Small intestine (tissue), 7 donors: ENCODE measurements at regions not wholly inside any gene's neighbourhood (a gene's known extent, or its start where the extent isn't known, plus 50 kb on each side); places are given as distances from the start of the nearest gene placed in this dataset.

Experiments
- DNase-seq, 2 donors: peaks; one replicate each; pipeline versions ENCODE4 v3.0.0 to v3.0.0-alpha.2; 2013
- FAIRE-seq: peaks from 2 replicates; lab custom pipeline; 2012; peaks lifted over from hg19 to GRCh38; lab: Jason Lieb, UNC
- H3K27ac ChIP-seq, 3 donors: one replicate each; pipeline ENCODE4 v1.5.1; 2013; ENCODE audit warnings: low read length in 2 of 3, mild to moderate bottlenecking in 2 of 3, control low read depth in 1 of 3, inconsistent platforms in 1 of 3, low read depth in 1 of 3, moderate library complexity in 1 of 3
- H3K27me3 ChIP-seq, 3 donors: one replicate each; pipeline ENCODE4 v1.6.1; 2013; ENCODE audit warnings: low read length in 3 of 3, inconsistent platforms in 1 of 3; ENCODE audit not compliant: control insufficient read depth in 3 of 3, insufficient read depth in 3 of 3
- H3K36me3 ChIP-seq, 3 donors: one replicate each; pipeline ENCODE4 v1.6.1; 2013; ENCODE audit warnings: low read length in 3 of 3, inconsistent platforms in 1 of 3, low read depth in 1 of 3, mild to moderate bottlenecking in 1 of 3, moderate library complexity in 1 of 3; ENCODE audit not compliant: control insufficient read depth in 3 of 3, insufficient read depth in 2 of 3
- H3K4me1 ChIP-seq, 3 donors: one replicate each; pipeline ENCODE4 v1.6.1; 2013; ENCODE audit warnings: low read length in 2 of 3, inconsistent platforms in 1 of 3, low read depth in 1 of 3, mild to moderate bottlenecking in 1 of 3, moderate library complexity in 1 of 3; ENCODE audit not compliant: control insufficient read depth in 3 of 3, insufficient read depth in 2 of 3
- H3K4me3 ChIP-seq, 3 donors: one replicate each; pipeline ENCODE4 v1.5.1; 2013; ENCODE audit warnings: low read length in 3 of 3, control low read depth in 1 of 3, inconsistent platforms in 1 of 3, low read depth in 1 of 3, mild to moderate bottlenecking in 1 of 3, moderate library complexity in 1 of 3
- H3K9me3 ChIP-seq, 2 donors: one replicate each; pipeline ENCODE4 v1.6.1; 2013; ENCODE audit warnings: low read depth in 1 of 2, low read length in 1 of 2; ENCODE audit not compliant: control insufficient read depth in 2 of 2, insufficient read depth in 1 of 2
- WGBS, 3 donors: extraction: QIAGEN DNeasy Blood & Tissue Kit; methylation state at CpG; one replicate each; pipeline ENCODE4 v1.1.7; 2013; 5-methylcytosine and 5-hydroxymethylcytosine counted together
- donor health status: healthy with polysubstance abuse.
- donor health status: control.
- donor health status: control.
- donor health status: Bipolar disorder and iron deficiency.
- donor health status: healthy.

DNA sequence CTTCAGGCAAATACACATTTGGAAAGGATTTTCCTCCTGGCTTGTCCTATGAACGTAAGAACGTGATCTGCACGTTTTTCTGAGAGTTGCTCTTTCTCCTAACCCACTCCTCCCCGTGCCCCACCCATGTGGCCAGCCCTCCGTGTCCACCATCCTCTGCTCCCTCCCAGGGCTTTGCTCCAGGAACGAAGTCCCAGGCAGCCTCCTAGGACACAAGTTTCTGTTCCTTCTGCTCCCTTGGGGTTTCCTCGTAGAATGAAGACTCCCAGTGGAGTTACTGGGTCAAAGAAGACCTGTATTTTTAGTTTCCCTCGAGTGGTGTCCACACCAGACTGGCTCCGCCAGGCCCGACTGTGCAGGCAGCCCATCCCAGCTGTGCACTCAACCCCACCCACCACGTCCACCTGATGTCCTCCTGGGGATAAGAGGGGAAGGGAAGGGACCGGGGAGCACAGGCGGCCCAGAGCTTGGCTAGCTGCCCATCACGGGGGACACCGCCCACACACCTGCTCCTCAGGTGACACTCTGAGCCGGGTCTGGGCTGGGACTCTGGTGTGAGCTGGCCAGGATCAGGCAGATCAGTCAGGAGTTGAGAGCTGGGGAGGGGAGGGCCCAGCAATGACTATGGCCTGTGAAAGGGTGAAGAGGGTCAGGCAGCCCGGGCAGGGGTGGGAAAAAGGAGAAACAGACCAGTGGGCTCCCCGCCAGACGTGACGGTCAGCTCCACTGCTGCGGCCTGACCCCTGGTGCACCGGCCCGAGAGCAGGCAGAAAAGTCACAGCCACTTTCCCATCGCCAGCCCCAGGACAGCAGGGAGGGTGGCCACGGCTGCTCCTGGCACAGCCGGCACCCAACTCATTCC is 54.3 kb upstream of the PPP2R2D start:
- FAIRE-seq (no peak), DNase-seq (peak in 1 of 2 donors; percentile 7)
- Histone ChIP-seq H3K4me1 (no peaks in the 10 kb centered on the region), H3K27ac (no peak overlapping the region), H3K36me3 (no peaks in the 10 kb centered on the region), H3K9me3 (no peaks in the 10 kb centered on the region), H3K4me3 (no peak overlapping the region), H3K27me3 (no peaks in the 10 kb centered on the region)
- whole genome bisulfite sequencing, 3 donors = 37 to 64% (median 45%) methylated on average over 26 of the region's 26 CpGs

DNA sequence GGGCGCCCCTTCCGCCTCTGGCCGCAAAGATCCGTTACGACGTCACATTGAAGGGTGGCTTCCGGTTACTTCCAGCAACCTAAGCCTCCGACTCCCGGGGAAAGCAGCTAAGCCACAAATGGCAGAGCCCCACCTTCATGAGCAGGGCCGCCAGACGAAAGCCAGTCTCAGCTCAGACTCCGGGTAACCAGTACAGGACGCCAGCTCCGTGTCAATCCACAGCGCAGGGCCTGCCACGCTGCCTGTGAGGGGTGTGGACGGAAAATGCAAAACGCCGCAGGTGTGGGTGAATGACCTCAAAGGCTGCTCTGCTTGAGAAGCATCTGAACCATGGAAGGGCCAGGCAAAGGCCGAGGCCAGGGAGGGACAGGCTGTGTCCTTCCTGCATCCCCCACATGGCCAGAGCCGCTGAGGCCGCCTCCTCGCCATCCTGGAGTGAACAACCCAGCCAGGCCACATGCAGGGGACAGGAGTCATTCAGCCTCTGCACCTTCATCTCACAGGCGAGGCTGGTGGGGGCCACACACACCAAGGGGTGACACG is 53.5 kb upstream of the PPP2R2D start:
- Histone ChIP-seq H3K9me3 (no peaks in the 10 kb centered on the region), H3K27me3 (no peaks in the 10 kb centered on the region), H3K4me3 (no peak overlapping the region), H3K4me1 (no peaks in the 10 kb centered on the region), H3K36me3 (no peaks in the 10 kb centered on the region), H3K27ac (no peak overlapping the region)
- no peak for DNase-seq
- 75 to 79% (median 76%) methylated on average over 24 to 25 of the region's 25 CpGs for WGBS, 3 donors
- FAIRE-seq = no peak

DNA sequence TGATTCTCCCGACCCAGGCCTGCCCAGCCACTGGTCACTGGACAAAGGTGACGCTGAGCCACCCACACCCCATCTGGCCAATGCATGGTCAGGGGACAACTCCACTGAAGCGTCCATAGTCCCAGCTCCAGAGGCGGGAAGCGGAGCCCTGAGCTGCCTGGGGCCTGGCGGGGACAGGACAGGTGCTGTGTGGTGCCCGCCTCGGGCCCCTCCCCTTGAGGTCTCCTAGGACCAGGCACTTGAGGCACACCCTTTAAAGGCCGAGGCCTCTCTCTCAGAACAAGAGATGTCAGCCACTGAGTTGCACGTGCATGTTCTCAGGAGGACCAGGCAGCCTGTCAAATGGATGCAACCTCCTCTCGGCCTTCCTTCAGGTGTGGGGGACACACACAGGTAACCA is 52.5 kb upstream of the PPP2R2D start:
- no peaks in the 10 kb centered on the region for H3K36me3 ChIP-seq
- H3K27ac ChIP-seq = no peak overlapping the region
- DNase-seq (no peak), FAIRE-seq (no peak)
- H3K4me1 ChIP-seq = no peaks in the 10 kb centered on the region
- no peaks in the 10 kb centered on the region for H3K9me3 ChIP-seq
- H3K4me3 ChIP-seq = no peak overlapping the region
- WGBS, 3 donors = 60 to 80% (median 61%) methylated on average over 10 to 11 of the region's 11 CpGs
- no peaks in the 10 kb centered on the region for H3K27me3 ChIP-seq

DNA sequence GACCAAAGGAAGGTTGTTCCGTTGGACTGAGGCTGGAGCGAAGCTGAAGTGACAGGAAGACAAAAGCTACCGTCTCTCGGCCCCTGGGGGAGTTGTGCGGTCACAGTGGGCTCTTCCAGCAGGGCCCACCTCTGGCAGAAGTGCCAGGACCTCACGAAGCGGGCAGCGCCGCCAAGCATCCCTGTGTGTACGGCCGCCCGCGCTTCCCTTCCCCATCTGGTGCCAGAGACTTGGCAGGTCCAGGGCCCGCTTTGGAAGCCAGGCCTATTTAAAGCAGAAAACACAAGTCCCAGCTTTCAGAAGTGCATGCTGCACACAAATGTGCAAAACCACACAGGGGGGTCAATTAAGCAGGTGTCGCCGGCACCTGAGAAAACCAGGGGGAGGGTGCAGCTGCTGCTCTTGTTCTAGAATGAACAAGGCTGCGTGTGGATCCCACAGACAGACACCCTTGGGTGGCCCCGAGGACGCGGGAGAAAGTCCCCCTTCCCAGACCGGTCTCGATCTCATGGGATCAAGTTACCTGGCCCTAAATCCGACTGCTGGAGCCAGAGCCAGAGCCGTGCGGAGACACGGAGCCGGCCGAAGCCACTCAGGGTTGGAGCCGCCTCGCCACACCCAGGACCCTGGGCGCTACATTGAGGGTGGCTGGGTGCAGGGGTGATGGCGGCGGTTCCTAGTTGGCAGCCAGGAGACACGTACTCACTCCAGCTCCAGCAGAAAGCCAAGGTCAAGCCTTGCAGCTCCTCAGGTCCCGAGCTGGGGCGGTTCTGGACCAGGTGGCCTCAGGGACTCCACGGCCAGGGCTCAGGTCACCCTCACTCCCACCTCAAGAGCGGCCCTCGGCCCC is 51.8 kb upstream of the PPP2R2D start:
- H3K27ac ChIP-seq = no peak overlapping the region
- no peaks in the 10 kb centered on the region for H3K4me1 ChIP-seq
- no peak for FAIRE-seq
- H3K9me3 ChIP-seq = no peaks in the 10 kb centered on the region
- H3K4me3 ChIP-seq = no peak overlapping the region
- no peaks in the 10 kb centered on the region for H3K27me3 ChIP-seq
- 88 to 90% (median 88%) methylated on average over 39 of the region's 39 CpGs for WGBS, 3 donors
- no peaks in the 10 kb centered on the region for H3K36me3 ChIP-seq
- no peak for DNase-seq

DNA sequence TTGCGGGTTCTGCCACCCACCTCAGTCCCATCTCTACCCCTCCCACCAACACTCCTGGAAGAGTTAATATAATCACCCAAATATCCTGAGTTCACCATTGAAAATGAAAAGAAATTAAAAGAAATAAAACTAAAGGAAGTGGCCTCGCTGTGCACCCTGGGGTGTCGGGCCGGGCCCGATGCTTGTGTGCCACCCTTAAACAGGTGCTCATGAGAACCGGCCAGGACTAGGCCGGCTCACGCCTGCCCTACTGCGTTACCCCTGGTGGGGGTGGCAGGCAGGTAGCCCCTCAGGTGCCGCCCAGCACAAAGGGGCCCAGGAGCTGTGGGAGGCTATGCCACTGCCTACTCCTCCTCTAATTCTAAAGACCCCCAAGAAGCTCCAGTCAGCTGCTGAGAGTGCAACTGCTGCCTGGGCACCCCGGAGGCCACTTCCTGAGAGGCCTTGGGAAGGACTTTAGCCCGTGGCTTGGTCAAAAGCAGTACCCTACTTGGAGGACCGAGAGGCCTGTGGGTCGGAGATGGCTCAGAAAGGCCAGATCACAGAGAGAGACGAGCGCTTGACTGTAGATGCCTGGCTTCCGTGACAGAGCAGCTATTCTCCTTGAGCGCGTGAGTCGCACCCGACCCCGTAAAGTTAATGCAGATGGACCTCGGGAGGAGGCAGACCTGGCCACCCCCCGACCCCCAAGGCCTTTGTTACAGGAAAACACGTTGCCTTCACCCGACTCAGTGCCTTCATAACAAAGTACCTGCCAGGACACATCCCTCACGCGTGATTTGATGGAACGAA is 51.0 kb upstream of the PPP2R2D start:
- FAIRE-seq (no peak), DNase-seq (no peak)
- Histone ChIP-seq H3K27ac (no peak overlapping the region), H3K4me1 (no peaks in the 10 kb centered on the region), H3K27me3 (no peaks in the 10 kb centered on the region), H3K4me3 (no peak overlapping the region), H3K36me3 (no peaks in the 10 kb centered on the region), H3K9me3 (no peaks in the 10 kb centered on the region)
- 83 to 86% (median 84%) methylated on average over 29 of the region's 29 CpGs for WGBS, 3 donors

DNA sequence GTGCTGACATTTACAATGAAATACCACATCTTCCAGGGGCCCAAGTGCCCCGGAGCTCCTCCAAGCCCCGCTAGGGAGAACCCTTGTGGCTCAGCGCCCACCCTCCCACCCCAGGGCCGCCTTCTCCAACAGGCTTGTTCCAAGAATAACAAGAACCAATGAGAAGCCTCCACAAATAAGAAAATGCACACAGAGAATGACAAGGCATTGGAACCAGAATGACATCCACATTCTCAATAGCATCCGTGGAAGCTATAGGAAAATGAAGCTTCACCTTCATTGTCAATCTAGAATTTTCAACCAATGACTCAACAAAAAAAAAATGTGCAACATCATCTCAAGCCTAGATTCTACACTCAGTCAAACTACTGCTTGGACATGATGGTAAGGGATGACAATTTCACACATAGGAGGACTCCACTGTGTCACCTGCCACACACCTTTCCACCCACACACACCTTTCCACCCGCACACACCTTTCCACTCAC is 50.4 kb upstream of the PPP2R2D start:
- no peak for FAIRE-seq
- H3K4me3 ChIP-seq = no peak overlapping the region
- 76 to 84% (median 83%) methylated on average over 6 of the region's 6 CpGs for WGBS, 3 donors

More for the DNA sequence above, 50.4 kb upstream of the PPP2R2D start:
- H3K36me3 ChIP-seq = no peaks in the 10 kb centered on the region
- H3K4me1 ChIP-seq = no peaks in the 10 kb centered on the region
- no peak for DNase-seq
- H3K9me3 ChIP-seq = no peaks in the 10 kb centered on the region
- no peaks in the 10 kb centered on the region for H3K27me3 ChIP-seq
- no peak overlapping the region for H3K27ac ChIP-seq
